Tibial nerve (tissue), 4 donors: ENCODE measurements at regions not wholly inside any gene's neighbourhood (a gene's known extent, or its start where the extent isn't known, plus 50 kb on each side); places are given as distances from the start of the nearest gene placed in this dataset.
A peak's percentile ranks its signal among the peaks of the same experiment; 100 is the strongest.

ENCODE experiments used
- DNase-seq, 2 donors: peaks; one replicate each; pipeline ENCODE4 v3.0.0-alpha.2; 2019; ENCODE audit warnings: low spot score in 2 of 2
- H3K27ac ChIP-seq, 4 donors: fragments of 200-600 bp; sonication (generic) in 3 of 4; one replicate each; pipeline ENCODE4 v1.5.1; 2017 to 2019; ENCODE audit warnings: mild to moderate bottlenecking in 1 of 4
- H3K27me3 ChIP-seq, 2 donors: fragments of 200-600 bp; sonication (generic) in 1 of 2; one replicate each; pipeline versions ENCODE4 v1.5.1 to v1.6.0; 2017 to 2019
- H3K36me3 ChIP-seq, 3 donors: fragments of 200-600 bp; sonication (generic); one replicate each; pipeline ENCODE4 v1.5.1; 2018 to 2019
- H3K4me1 ChIP-seq, 4 donors: fragments of 200-600 bp; sonication (generic) in 3 of 4; one replicate each; pipeline ENCODE4 v1.5.1; 2017 to 2019
- H3K4me3 ChIP-seq, 4 donors: fragments of 200-600 bp; sonication (generic) in 3 of 4; one replicate each; pipeline ENCODE4 v1.5.1; 2017 to 2019; ENCODE audit warnings: mild to moderate bottlenecking in 1 of 4, moderate library complexity in 1 of 4
- H3K9me3 ChIP-seq, 4 donors: fragments of 200-600 bp; sonication (generic) in 3 of 4; one replicate each; pipeline ENCODE4 v1.5.1; 2017 to 2019
- EP300 ChIP-seq, 2 donors: sonication (generic); formaldehyde crosslinking; IDR thresholded peaks; one replicate each; pipeline ENCODE4 v1.6.1; 2017; ENCODE audit warnings: antibody characterized with exemption in 2 of 2, mild to moderate bottlenecking in 1 of 2
- POLR2A ChIP-seq, 2 donors: fragments of 450-650 bp; IDR thresholded peaks; one replicate each; pipeline ENCODE4 v1.6.1; 2017; ENCODE audit warnings: antibody characterized with exemption in 2 of 2, mild to moderate bottlenecking in 2 of 2, moderate library complexity in 2 of 2
- WGBS, 2 donors: methylation state at CpG; one replicate each; pipeline ENCODE4 v1.1.5; 2018; 5-methylcytosine and 5-hydroxymethylcytosine counted together
- TF ChIP-seq, protein P1 (sequence below), 5 experiments: fragments of 200-600 bp in 3 of 5; fragments of 450-650 bp in 2 of 5; sonication (generic) in 3 of 5; IDR thresholded peaks; one replicate each; pipeline ENCODE4 v1.5.1; 2016 to 2019; ENCODE audit warnings: antibody characterized with exemption in 5 of 5, mild to moderate bottlenecking in 3 of 5, moderate library complexity in 2 of 5

- 66 to 73% methylated on average over 2 of the region's 2 CpGs for WGBS, 2 donors
Observed at GRCh38 chr9:121592265-121592664, 59.2 kb upstream of the DAB2IP start.

GRCh38 chr9:121593066-121593465 is 58.4 kb upstream of the DAB2IP start:
- Histone ChIP-seq H3K9me3 (peaks cover 0 to 12% (median 0%) of the 10 kb centered on the region in 4 donors), H3K4me1 (no peaks in the 10 kb centered on the region), H3K27me3 (no peaks in the 10 kb centered on the region), H3K27ac (no peak overlapping the region), H3K4me3 (no peak overlapping the region), H3K36me3 (no peaks in the 10 kb centered on the region)
- WGBS, 2 donors, result 73 to 74% methylated on average over 7 of the region's 7 CpGs
- TF ChIP-seq, protein P1, sequence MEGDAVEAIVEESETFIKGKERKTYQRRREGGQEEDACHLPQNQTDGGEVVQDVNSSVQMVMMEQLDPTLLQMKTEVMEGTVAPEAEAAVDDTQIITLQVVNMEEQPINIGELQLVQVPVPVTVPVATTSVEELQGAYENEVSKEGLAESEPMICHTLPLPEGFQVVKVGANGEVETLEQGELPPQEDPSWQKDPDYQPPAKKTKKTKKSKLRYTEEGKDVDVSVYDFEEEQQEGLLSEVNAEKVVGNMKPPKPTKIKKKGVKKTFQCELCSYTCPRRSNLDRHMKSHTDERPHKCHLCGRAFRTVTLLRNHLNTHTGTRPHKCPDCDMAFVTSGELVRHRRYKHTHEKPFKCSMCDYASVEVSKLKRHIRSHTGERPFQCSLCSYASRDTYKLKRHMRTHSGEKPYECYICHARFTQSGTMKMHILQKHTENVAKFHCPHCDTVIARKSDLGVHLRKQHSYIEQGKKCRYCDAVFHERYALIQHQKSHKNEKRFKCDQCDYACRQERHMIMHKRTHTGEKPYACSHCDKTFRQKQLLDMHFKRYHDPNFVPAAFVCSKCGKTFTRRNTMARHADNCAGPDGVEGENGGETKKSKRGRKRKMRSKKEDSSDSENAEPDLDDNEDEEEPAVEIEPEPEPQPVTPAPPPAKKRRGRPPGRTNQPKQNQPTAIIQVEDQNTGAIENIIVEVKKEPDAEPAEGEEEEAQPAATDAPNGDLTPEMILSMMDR (IDR thresholded peaks at IDR 0.05), result no peak
- TF ChIP-seq EP300 (IDR thresholded peaks at IDR 0.05), result no peak
- TF ChIP-seq POLR2A (IDR thresholded peaks at IDR 0.05), result no peak
- no peak for DNase-seq

More at GRCh38 chr9:121592265-121592664, 59.2 kb upstream of the DAB2IP start:
- H3K4me3 ChIP-seq, result no peak overlapping the region
- no peaks in the 10 kb centered on the region for H3K4me1 ChIP-seq
- TF ChIP-seq EP300 (IDR thresholded peaks at IDR 0.05), result no peak
- TF ChIP-seq, protein P1 (IDR thresholded peaks at IDR 0.05), result no peak
- no peak for TF ChIP-seq POLR2A (IDR thresholded peaks at IDR 0.05)
- no peaks in the 10 kb centered on the region for H3K36me3 ChIP-seq
- peaks cover 0 to 3% (median 0%) of the 10 kb centered on the region in 4 donors for H3K9me3 ChIP-seq
- DNase-seq, result no peak
- H3K27ac ChIP-seq, result no peak overlapping the region
- H3K27me3 ChIP-seq, result no peaks in the 10 kb centered on the region

- 50 to 55% methylated on average over 1 of the region's 1 CpG for WGBS, 2 donors
- TF ChIP-seq POLR2A (IDR thresholded peaks at IDR 0.05) (no peak), EP300 (IDR thresholded peaks at IDR 0.05) (no peak)
- TF ChIP-seq, protein P1 (IDR thresholded peaks at IDR 0.05), result no peak
- no peak for DNase-seq
- Histone ChIP-seq H3K27ac (no peak overlapping the region), H3K9me3 (peaks cover 0 to 15% (median 0%) of the 10 kb centered on the region in 4 donors), H3K27me3 (peaks cover 0 to 30% of the 10 kb centered on the region in 2 donors), H3K36me3 (no peaks in the 10 kb centered on the region), H3K4me1 (peaks cover 0 to 29% (median 6%) of the 10 kb centered on the region in 4 donors), H3K4me3 (no peak overlapping the region)
Observed at GRCh38 chr9:121596515-121596914, 54.9 kb upstream of the DAB2IP start.

GRCh38 chr9:121597698-121598166 is 53.7 kb upstream of the DAB2IP start:
- WGBS, 2 donors, result 52 to 71% methylated on average over 12 to 13 of the region's 14 CpGs
- Histone ChIP-seq H3K27ac (no peak overlapping the region), H3K4me1 (peaks cover 0 to 29% (median 6%) of the 10 kb centered on the region in 4 donors), H3K36me3 (no peaks in the 10 kb centered on the region), H3K9me3 (peaks cover 0 to 15% (median 0%) of the 10 kb centered on the region in 4 donors), H3K4me3 (no peak overlapping the region), H3K27me3 (peaks cover 0 to 32% of the 10 kb centered on the region in 2 donors)
- no peak for DNase-seq
- TF ChIP-seq POLR2A (IDR thresholded peaks at IDR 0.05) (no peak), EP300 (IDR thresholded peaks at IDR 0.05) (no peak)
- TF ChIP-seq, protein P1 (IDR thresholded peaks at IDR 0.05), result no peak

GRCh38 chr9:121598167-121598964 is 53.1 kb upstream of the DAB2IP start:
- H3K4me1 ChIP-seq, result peaks cover 0 to 29% (median 6%) of the 10 kb centered on the region in 4 donors
- 35 to 40% methylated on average over 30 to 37 of the region's 76 CpGs for WGBS, 2 donors
- no peaks in the 10 kb centered on the region for H3K36me3 ChIP-seq
- TF ChIP-seq EP300 (IDR thresholded peaks at IDR 0.05), result no peak
- peak in 1 of 2 donors; percentile 19 for DNase-seq
- H3K9me3 ChIP-seq, result peaks cover 0 to 15% (median 0%) of the 10 kb centered on the region in 4 donors
- H3K27me3 ChIP-seq, result peaks cover 0 to 32% of the 10 kb centered on the region in 2 donors
- peak overlapping the region; percentile 23 to 64 (median 46) for H3K4me3 ChIP-seq
- H3K27ac ChIP-seq, result peak overlapping the region in 3 of 4 donors; percentile 32 to 52 (median 48)
